HL-60 (cell line): ENCODE measurements at regions not wholly inside any gene's neighbourhood (a gene's known extent, or its start where the extent isn't known, plus 50 kb on each side); places are given as distances from the start of the nearest gene placed in this dataset.

Experiments
- DNase-seq, 2 experiments: peaks; one replicate each; pipeline ENCODE4 v3.0.0-alpha.2; 2010 to 2020; ENCODE audit warnings: low read depth in 1 of 2, low spot score in 1 of 2
- H3K27ac ChIP-seq: fragments of 250-450 bp; sonication (Bioruptor Pico); replicated peaks from 2 replicates; pipeline ENCODE4 v1.5.1; 2020; ENCODE audit warnings: mild to moderate bottlenecking, moderate library complexity
- H3K27me3 ChIP-seq: fragments of 250-450 bp; sonication (Bioruptor Pico); 2 replicates; pipeline ENCODE4 v1.5.1; 2021; ENCODE audit warnings: mild to moderate bottlenecking, moderate library complexity; ENCODE audit not compliant: insufficient read depth, poor library complexity, severe bottlenecking
- H3K4me3 ChIP-seq: replicated peaks from 2 replicates; pipeline ENCODE4 v1.5.1; 2011; ENCODE audit warnings: mild to moderate bottlenecking, control low read depth, low read length; ENCODE audit not compliant: insufficient read depth
- GABPA ChIP-seq: IDR thresholded peaks from 2 replicates; pipeline ENCODE4 v1.6.1; 2012; ENCODE audit warnings: low read depth
- POLR2AphosphoS5 ChIP-seq: IDR thresholded peaks from 2 replicates; pipeline ENCODE4 v1.6.1; 2012; ENCODE audit warnings: low read depth
- SPI1 ChIP-seq: IDR thresholded peaks from 2 replicates; pipeline ENCODE4 v1.6.1; 2012; ENCODE audit warnings: low read depth, mild to moderate bottlenecking, borderline replicate concordance
- TF ChIP-seq, protein P1 (sequence below): IDR thresholded peaks from one replicate; pipeline ENCODE4 v1.5.1; 2011; ENCODE audit warnings: low read length, control low read depth, inconsistent platforms; ENCODE audit not compliant: insufficient read depth
- TF ChIP-seq, protein P2 (sequence below): IDR thresholded peaks from 2 replicates; pipeline ENCODE4 v1.6.1; 2012; ENCODE audit warnings: low read depth; ENCODE audit not compliant: insufficient replicate concordance

DNA sequence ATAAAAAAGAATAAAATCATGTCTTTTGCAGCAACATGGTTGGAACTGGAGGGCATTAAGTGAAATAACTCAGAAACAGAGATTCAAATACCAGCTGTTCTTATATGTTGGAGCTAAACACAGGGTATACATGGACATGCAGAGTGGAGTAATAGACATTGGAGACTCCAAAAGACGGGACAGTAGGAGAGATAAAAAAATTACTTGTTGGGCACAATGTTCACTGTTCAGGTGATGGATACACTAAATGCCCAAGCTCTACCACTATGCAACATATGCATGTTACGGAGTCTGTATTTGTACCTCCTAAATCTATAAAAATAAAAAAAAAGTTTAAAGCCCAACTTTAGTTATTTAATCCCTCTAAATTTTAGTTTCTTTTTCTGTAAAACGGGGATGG is 184.6 kb upstream of the TPK1 start:
- Histone ChIP-seq H3K4me3 (no peak overlapping the region), H3K27me3 (no peaks in the 10 kb centered on the region), H3K27ac (no peak overlapping the region)
- no peak for DNase-seq
- TF ChIP-seq GABPA (no peak), POLR2AphosphoS5 (no peak)

DNA sequence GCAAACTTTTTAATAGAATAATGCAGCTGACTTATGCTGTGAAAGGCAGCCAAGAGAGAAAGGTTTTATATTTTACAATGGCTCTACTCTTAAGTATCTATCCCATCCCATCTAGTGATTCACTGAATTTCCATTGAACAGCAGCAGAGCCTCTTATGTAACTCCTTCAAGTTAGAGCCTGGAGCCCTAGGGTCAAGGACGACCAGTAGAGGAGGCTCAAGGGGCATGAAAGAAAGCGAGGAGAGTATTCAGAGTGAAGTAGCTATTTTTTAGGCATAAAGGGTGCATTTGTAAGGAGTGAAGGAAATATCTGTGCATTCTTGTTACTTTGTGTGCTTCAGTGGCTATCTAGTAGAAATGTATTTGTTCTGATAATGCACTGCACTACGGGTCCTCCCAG is 180.2 kb upstream of the TPK1 start:
- TF ChIP-seq, protein P1, sequence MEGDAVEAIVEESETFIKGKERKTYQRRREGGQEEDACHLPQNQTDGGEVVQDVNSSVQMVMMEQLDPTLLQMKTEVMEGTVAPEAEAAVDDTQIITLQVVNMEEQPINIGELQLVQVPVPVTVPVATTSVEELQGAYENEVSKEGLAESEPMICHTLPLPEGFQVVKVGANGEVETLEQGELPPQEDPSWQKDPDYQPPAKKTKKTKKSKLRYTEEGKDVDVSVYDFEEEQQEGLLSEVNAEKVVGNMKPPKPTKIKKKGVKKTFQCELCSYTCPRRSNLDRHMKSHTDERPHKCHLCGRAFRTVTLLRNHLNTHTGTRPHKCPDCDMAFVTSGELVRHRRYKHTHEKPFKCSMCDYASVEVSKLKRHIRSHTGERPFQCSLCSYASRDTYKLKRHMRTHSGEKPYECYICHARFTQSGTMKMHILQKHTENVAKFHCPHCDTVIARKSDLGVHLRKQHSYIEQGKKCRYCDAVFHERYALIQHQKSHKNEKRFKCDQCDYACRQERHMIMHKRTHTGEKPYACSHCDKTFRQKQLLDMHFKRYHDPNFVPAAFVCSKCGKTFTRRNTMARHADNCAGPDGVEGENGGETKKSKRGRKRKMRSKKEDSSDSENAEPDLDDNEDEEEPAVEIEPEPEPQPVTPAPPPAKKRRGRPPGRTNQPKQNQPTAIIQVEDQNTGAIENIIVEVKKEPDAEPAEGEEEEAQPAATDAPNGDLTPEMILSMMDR: no peak
- no peak for TF ChIP-seq SPI1
- TF ChIP-seq, protein P2, sequence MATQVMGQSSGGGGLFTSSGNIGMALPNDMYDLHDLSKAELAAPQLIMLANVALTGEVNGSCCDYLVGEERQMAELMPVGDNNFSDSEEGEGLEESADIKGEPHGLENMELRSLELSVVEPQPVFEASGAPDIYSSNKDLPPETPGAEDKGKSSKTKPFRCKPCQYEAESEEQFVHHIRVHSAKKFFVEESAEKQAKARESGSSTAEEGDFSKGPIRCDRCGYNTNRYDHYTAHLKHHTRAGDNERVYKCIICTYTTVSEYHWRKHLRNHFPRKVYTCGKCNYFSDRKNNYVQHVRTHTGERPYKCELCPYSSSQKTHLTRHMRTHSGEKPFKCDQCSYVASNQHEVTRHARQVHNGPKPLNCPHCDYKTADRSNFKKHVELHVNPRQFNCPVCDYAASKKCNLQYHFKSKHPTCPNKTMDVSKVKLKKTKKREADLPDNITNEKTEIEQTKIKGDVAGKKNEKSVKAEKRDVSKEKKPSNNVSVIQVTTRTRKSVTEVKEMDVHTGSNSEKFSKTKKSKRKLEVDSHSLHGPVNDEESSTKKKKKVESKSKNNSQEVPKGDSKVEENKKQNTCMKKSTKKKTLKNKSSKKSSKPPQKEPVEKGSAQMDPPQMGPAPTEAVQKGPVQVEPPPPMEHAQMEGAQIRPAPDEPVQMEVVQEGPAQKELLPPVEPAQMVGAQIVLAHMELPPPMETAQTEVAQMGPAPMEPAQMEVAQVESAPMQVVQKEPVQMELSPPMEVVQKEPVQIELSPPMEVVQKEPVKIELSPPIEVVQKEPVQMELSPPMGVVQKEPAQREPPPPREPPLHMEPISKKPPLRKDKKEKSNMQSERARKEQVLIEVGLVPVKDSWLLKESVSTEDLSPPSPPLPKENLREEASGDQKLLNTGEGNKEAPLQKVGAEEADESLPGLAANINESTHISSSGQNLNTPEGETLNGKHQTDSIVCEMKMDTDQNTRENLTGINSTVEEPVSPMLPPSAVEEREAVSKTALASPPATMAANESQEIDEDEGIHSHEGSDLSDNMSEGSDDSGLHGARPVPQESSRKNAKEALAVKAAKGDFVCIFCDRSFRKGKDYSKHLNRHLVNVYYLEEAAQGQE: no peak
- TF ChIP-seq POLR2AphosphoS5: no peak
- TF ChIP-seq GABPA: no peak
- DNase-seq: no peak
- no peaks in the 10 kb centered on the region for H3K27me3 ChIP-seq
- no peak overlapping the region for H3K4me3 ChIP-seq
- H3K27ac ChIP-seq: no peak overlapping the region

DNA sequence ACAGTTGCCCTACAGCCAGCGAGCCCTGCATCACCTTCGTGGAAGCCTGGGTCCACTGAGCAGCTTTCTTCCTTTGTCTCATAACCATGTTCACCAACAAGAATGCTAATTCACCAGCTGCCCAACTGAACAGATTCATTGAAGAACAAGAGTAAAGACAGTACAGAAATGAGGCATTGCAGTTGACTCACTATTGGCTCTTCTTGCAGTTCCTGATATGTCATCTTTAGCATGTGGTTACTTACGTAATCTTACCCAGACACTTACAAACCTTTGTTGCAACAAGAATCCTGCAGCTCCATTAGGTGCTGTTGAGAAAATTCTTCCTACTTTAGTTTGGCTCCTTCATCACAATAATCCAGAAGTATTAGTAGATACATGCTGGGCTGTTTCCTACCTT is 174.0 kb upstream of the TPK1 start:
- no peak overlapping the region for H3K27ac ChIP-seq
- peak; percentile 11 to 43 for DNase-seq

DNA sequence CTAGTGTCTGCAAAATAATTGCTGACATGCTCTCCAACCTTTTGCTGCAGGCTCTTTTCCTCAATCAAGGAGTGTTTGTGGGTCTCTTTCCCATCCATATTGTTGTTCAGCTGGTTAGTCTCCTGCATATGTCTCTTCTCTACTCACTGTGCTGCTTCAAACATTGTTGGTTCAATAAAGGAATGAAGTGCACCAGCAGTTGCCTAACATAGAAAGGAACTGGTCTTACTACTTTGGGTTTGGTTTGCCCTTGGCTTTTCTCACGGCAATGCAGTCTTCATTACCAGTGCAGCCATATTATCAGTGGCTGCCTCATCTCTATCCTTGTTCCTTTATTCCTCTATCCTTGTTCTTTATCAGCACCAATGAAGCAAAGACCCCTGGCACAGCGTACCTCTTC is 169.7 kb upstream of the TPK1 start:
- Histone ChIP-seq H3K4me3 (no peak overlapping the region), H3K27ac (no peak overlapping the region), H3K27me3 (no peaks in the 10 kb centered on the region)
- TF ChIP-seq, protein P1: no peak
- TF ChIP-seq SPI1 (no peak), POLR2AphosphoS5 (no peak), GABPA (no peak)
- TF ChIP-seq, protein P2: no peak
- no peak for DNase-seq

More for the DNA sequence above, 174.0 kb upstream of the TPK1 start:
- H3K4me3 ChIP-seq: no peak overlapping the region
- TF ChIP-seq POLR2AphosphoS5: no peak
- no peak for TF ChIP-seq GABPA
- TF ChIP-seq, protein P1: no peak
- TF ChIP-seq, protein P2: no peak
- TF ChIP-seq SPI1: no peak
- H3K27me3 ChIP-seq: no peaks in the 10 kb centered on the region
